HepG2 (cell line): ENCODE measurements at regions not wholly inside any gene's neighbourhood (a gene's known extent, or its start where the extent isn't known, plus 50 kb on each side); places are given as distances from the start of the nearest gene placed in this dataset.

ENCODE experiments used
- ATRX ChIP-seq: sonication (generic); formaldehyde crosslinking; IDR thresholded peaks from 2 replicates; pipeline ENCODE4 v1.4.0; 2020; ENCODE audit warnings: missing genetic modification reagents, borderline replicate concordance
- CAMTA2 ChIP-seq: sonication (generic); formaldehyde crosslinking; IDR thresholded peaks from 2 replicates; pipeline ENCODE4 v1.4.0; 2020; ENCODE audit warnings: mild to moderate bottlenecking, missing genetic modification reagents, borderline replicate concordance
- GFI1 ChIP-seq: sonication (generic); formaldehyde crosslinking; IDR thresholded peaks from 2 replicates; pipeline ENCODE4 v1.5.0; 2020; ENCODE audit warnings: missing genetic modification reagents, mild to moderate bottlenecking, borderline replicate concordance
- HDAC1 ChIP-seq: sonication (generic); formaldehyde crosslinking; IDR thresholded peaks from 2 replicates; pipeline ENCODE4 v1.5.1; 2020; ENCODE audit warnings: mild to moderate bottlenecking, missing genetic modification reagents
- HDAC2 ChIP-seq: sonication (generic); formaldehyde crosslinking; IDR thresholded peaks from 2 replicates; pipeline ENCODE4 v1.4.0; 2020; ENCODE audit warnings: missing genetic modification reagents
- MBD4 ChIP-seq: IDR thresholded peaks from 2 replicates; pipeline ENCODE4 v1.6.1; 2012; ENCODE audit warnings: low read length, inconsistent platforms, borderline replicate concordance
- MYC ChIP-seq: sonication (generic); formaldehyde crosslinking; IDR thresholded peaks from 2 replicates; pipeline ENCODE4 v1.9.0; 2021; ENCODE audit warnings: missing genetic modification reagents, borderline replicate concordance
- RCOR2 ChIP-seq: IDR thresholded peaks from 2 replicates; pipeline ENCODE4 v1.6.1; 2016; ENCODE audit warnings: missing biosample characterization, missing genetic modification reagents
- SATB2 ChIP-seq: sonication (generic); formaldehyde crosslinking; IDR thresholded peaks from 2 replicates; pipeline ENCODE4 v1.5.0; 2020; ENCODE audit warnings: missing genetic modification reagents
- SIN3A ChIP-seq: IDR thresholded peaks from 2 replicates; pipeline ENCODE4 v1.6.1; 2011; ENCODE audit warnings: low read depth, mild to moderate bottlenecking, control low read depth, low read length, borderline replicate concordance
- TCF12 ChIP-seq, 2 experiments: fragments of 450-650 bp in 1 of 2; sonication (generic) in 1 of 2; formaldehyde crosslinking in 1 of 2; IDR thresholded peaks; 2 replicates each; pipeline versions ENCODE4 v1.6.1 to v1.8.0; 2017 to 2022; ENCODE audit warnings: antibody characterized with exemption in 1 of 2, mild to moderate bottlenecking in 1 of 2, missing genetic modification reagents in 1 of 2, moderate library complexity in 1 of 2
- TCF7 ChIP-seq: sonication (generic); IDR thresholded peaks from 2 replicates; pipeline ENCODE4 v1.6.1; 2016; ENCODE audit warnings: antibody characterized with exemption, low read depth
- ZIK1 ChIP-seq: sonication (generic); formaldehyde crosslinking; IDR thresholded peaks from 2 replicates; pipeline ENCODE4 v1.5.0; 2020; ENCODE audit warnings: mild to moderate bottlenecking, low read depth, missing genetic modification reagents, borderline replicate concordance
- ZNF124 ChIP-seq: sonication (generic); formaldehyde crosslinking; IDR thresholded peaks from 2 replicates; pipeline ENCODE4 v1.4.0; 2020; ENCODE audit warnings: missing genetic modification reagents
- ZNF136 ChIP-seq: sonication (generic); formaldehyde crosslinking; IDR thresholded peaks from 2 replicates; pipeline ENCODE4 v1.8.1; 2022; ENCODE audit warnings: low read depth, mild to moderate bottlenecking, moderate library complexity, missing genetic modification reagents
- ZNF160 ChIP-seq: sonication (generic); formaldehyde crosslinking; IDR thresholded peaks from 2 replicates; pipeline ENCODE4 v1.8.0; 2022; ENCODE audit warnings: mild to moderate bottlenecking, inconsistent platforms, missing genetic modification reagents
- ZNF232 ChIP-seq: sonication (generic); formaldehyde crosslinking; IDR thresholded peaks from 2 replicates; pipeline ENCODE4 v1.4.0; 2020; ENCODE audit warnings: missing genetic modification reagents, borderline replicate concordance
- ZNF367 ChIP-seq: sonication (generic); formaldehyde crosslinking; IDR thresholded peaks from 2 replicates; pipeline ENCODE4 v1.4.0; 2020; ENCODE audit warnings: missing genetic modification reagents, borderline replicate concordance
- ZNF460 ChIP-seq: sonication (generic); formaldehyde crosslinking; IDR thresholded peaks from 2 replicates; pipeline ENCODE4 v1.5.1; 2020; ENCODE audit warnings: missing genetic modification reagents, mild to moderate bottlenecking, borderline replicate concordance
- ZNF468 ChIP-seq: sonication (generic); formaldehyde crosslinking; IDR thresholded peaks from 2 replicates; pipeline ENCODE4 v1.8.0; 2022; ENCODE audit warnings: mild to moderate bottlenecking, moderate library complexity, missing genetic modification reagents
- ZNF775 ChIP-seq: sonication (generic); formaldehyde crosslinking; IDR thresholded peaks from 2 replicates; pipeline ENCODE4 v1.4.0; 2020; ENCODE audit warnings: missing genetic modification reagents, mild to moderate bottlenecking, moderate library complexity, borderline replicate concordance
- TF ChIP-seq, protein P1 (sequence below): sonication (generic); formaldehyde crosslinking; IDR thresholded peaks from 2 replicates; pipeline ENCODE4 v1.9.0; 2021; ENCODE audit warnings: missing genetic modification reagents, borderline replicate concordance
- TF ChIP-seq, protein P2 (sequence below): sonication (generic); formaldehyde crosslinking; IDR thresholded peaks from 2 replicates; pipeline ENCODE4 v1.5.0; 2020; ENCODE audit warnings: missing genetic modification reagents, mild to moderate bottlenecking, borderline replicate concordance
- TF ChIP-seq, protein P3 (sequence below): sonication (generic); formaldehyde crosslinking; IDR thresholded peaks from 2 replicates; pipeline ENCODE4 v1.5.0; 2020; ENCODE audit warnings: mild to moderate bottlenecking, missing genetic modification reagents
- TF ChIP-seq, protein P4 (sequence below): IDR thresholded peaks from 2 replicates; pipeline ENCODE4 v1.6.1; 2018; ENCODE audit warnings: missing genetic modification reagents

DNA sequence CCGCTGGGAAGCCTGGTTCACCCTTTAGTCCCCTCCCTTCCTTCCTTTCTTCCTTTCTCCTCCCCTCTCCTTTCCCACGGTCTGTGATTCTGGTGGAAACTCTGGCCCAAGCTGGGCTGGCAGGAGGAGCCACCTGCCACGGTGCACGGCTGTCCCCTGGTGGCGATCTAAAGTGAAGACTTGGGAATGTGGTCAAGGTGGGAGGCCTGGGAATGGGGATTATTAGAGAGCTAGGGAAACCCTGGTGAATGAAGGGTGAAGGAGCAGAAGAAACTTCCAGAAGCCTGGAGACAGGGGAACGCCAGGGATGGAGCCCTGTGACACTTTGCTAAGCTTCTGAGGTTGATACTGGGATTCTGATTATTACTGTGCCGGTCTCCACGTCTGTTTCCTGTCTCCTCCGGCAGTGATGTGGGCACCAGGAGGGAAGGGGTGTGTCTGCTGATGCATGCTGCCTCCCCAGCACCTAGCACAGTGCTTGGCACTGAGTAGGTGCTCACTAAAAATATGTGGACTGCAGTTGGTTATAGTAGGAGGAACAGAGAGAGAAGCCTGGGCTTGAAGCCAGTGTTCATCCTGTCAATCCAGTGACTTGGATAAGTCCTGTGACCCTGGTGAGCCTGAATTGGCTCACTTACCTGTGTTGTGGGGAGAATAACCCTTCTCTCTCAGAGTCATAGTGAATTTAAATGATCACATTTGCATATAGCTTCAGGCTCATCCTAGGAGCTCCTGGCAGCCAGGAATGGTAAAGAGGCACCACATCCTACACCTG, 71.2 kb upstream of the NBPF3 start (continued):
- TF ChIP-seq, protein P1, sequence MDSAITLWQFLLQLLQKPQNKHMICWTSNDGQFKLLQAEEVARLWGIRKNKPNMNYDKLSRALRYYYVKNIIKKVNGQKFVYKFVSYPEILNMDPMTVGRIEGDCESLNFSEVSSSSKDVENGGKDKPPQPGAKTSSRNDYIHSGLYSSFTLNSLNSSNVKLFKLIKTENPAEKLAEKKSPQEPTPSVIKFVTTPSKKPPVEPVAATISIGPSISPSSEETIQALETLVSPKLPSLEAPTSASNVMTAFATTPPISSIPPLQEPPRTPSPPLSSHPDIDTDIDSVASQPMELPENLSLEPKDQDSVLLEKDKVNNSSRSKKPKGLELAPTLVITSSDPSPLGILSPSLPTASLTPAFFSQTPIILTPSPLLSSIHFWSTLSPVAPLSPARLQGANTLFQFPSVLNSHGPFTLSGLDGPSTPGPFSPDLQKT (CRISPR knock-in tag), result no peak
- no peak for TF ChIP-seq ZNF136 (CRISPR knock-in tag)
- TF ChIP-seq, protein P2, sequence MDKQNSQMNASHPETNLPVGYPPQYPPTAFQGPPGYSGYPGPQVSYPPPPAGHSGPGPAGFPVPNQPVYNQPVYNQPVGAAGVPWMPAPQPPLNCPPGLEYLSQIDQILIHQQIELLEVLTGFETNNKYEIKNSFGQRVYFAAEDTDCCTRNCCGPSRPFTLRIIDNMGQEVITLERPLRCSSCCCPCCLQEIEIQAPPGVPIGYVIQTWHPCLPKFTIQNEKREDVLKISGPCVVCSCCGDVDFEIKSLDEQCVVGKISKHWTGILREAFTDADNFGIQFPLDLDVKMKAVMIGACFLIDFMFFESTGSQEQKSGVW, result no peak
- TF ChIP-seq ZNF160 (CRISPR knock-in tag), result no peak
- TF ChIP-seq ZNF232 (CRISPR knock-in tag), result no peak
- no peak for TF ChIP-seq SIN3A
- TF ChIP-seq, protein P3, sequence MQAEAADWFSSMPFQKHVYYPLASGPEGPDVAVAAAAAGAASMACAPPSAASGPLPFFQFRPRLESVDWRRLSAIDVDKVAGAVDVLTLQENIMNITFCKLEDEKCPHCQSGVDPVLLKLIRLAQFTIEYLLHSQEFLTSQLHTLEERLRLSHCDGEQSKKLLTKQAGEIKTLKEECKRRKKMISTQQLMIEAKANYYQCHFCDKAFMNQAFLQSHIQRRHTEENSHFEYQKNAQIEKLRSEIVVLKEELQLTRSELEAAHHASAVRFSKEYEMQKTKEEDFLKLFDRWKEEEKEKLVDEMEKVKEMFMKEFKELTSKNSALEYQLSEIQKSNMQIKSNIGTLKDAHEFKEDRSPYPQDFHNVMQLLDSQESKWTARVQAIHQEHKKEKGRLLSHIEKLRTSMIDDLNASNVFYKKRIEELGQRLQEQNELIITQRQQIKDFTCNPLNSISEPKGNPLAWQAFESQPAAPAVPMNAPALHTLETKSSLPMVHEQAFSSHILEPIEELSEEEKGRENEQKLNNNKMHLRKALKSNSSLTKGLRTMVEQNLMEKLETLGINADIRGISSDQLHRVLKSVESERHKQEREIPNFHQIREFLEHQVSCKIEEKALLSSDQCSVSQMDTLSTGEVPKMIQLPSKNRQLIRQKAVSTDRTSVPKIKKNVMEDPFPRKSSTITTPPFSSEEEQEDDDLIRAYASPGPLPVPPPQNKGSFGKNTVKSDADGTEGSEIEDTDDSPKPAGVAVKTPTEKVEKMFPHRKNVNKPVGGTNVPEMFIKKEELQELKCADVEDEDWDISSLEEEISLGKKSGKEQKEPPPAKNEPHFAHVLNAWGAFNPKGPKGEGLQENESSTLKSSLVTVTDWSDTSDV (CRISPR knock-in tag), result no peak
- TF ChIP-seq ATRX, result no peak
- no peak for TF ChIP-seq HDAC1
- TF ChIP-seq ZNF124 (CRISPR knock-in tag), result 0 out of 2 replicates have a peak, but pooled peaks have one; percentile 58
- TF ChIP-seq ZNF367, result no peak
- no peak for TF ChIP-seq ZNF468 (CRISPR knock-in tag)
- no peak for TF ChIP-seq TCF7
- no peak for TF ChIP-seq MYC (CRISPR knock-in tag)
- TF ChIP-seq HDAC2, result peak; percentile 53; the same call in 1 of the 2 replicates
- TF ChIP-seq ZNF775 (CRISPR knock-in tag), result no peak
- no peak for TF ChIP-seq TCF12 (IDR thresholded peaks at IDR 0.05)
- no peak for TF ChIP-seq TCF12 (CRISPR knock-in tag; IDR thresholded peaks at IDR 0.05)
- no peak for TF ChIP-seq ZIK1 (CRISPR knock-in tag)
- no peak for TF ChIP-seq RCOR2 (CRISPR knock-in tag)
- TF ChIP-seq, protein P4, sequence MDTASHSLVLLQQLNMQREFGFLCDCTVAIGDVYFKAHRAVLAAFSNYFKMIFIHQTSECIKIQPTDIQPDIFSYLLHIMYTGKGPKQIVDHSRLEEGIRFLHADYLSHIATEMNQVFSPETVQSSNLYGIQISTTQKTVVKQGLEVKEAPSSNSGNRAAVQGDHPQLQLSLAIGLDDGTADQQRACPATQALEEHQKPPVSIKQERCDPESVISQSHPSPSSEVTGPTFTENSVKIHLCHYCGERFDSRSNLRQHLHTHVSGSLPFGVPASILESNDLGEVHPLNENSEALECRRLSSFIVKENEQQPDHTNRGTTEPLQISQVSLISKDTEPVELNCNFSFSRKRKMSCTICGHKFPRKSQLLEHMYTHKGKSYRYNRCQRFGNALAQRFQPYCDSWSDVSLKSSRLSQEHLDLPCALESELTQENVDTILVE (CRISPR knock-in tag), result peak; percentile 74; the same call in 1 of the 2 replicates
- TF ChIP-seq ZNF460 (CRISPR knock-in tag), result no peak
- no peak for TF ChIP-seq SATB2 (CRISPR knock-in tag)
- no peak for TF ChIP-seq CAMTA2
- TF ChIP-seq MBD4, result no peak
- TF ChIP-seq GFI1 (CRISPR knock-in tag), result 0 out of 2 replicates have a peak, but pooled peaks have one; percentile 26
